LNCAP (cell line): ENCODE measurements at regions not wholly inside any gene's neighbourhood (a gene's known extent, or its start where the extent isn't known, plus 50 kb on each side); places are given as distances from the start of the nearest gene placed in this dataset.

Experiments
- TF ChIP-seq, protein P1 (sequence below): fragments of 450-650 bp; IDR thresholded peaks from 2 replicates; pipeline ENCODE4 v1.5.1; 2017; ENCODE audit warnings: mild to moderate bottlenecking

- TF ChIP-seq, protein P1, sequence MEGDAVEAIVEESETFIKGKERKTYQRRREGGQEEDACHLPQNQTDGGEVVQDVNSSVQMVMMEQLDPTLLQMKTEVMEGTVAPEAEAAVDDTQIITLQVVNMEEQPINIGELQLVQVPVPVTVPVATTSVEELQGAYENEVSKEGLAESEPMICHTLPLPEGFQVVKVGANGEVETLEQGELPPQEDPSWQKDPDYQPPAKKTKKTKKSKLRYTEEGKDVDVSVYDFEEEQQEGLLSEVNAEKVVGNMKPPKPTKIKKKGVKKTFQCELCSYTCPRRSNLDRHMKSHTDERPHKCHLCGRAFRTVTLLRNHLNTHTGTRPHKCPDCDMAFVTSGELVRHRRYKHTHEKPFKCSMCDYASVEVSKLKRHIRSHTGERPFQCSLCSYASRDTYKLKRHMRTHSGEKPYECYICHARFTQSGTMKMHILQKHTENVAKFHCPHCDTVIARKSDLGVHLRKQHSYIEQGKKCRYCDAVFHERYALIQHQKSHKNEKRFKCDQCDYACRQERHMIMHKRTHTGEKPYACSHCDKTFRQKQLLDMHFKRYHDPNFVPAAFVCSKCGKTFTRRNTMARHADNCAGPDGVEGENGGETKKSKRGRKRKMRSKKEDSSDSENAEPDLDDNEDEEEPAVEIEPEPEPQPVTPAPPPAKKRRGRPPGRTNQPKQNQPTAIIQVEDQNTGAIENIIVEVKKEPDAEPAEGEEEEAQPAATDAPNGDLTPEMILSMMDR: no peak
Measured at GRCh38 chr2:34734662-34735061, 1135.6 kb upstream of the FAM98A start.

GRCh38 chr2:34734042-34734441 lies 1134.9 kb upstream of the FAM98A start:
- TF ChIP-seq, protein P1: no peak

GRCh38 chr2:34731292-34731691 lies 1132.2 kb upstream of the FAM98A start:
- TF ChIP-seq, protein P1: no peak

DNA sequence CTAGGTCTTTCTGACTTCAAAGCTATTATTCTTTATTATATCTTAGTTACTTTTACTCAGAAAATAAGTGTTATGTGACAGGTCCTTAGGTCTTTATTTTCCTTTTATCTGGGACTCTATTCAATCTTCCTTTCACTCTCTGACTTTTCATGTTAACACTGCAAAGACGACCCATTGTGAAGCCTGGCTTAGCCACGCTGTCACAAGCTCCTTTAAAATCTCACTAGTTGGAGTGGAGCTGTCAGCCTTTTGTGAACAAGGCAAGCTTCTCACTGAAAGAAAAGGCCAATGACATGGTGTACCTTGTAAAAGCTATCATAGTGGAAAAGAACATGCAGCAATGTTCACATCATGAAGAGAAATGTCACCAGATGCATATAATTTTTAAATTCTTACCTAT lies 1130.7 kb upstream of the FAM98A start:
- TF ChIP-seq, protein P1: no peak

GRCh38 chr2:34724107-34724506 lies 1125.0 kb upstream of the FAM98A start:
- TF ChIP-seq, protein P1: no peak

DNA sequence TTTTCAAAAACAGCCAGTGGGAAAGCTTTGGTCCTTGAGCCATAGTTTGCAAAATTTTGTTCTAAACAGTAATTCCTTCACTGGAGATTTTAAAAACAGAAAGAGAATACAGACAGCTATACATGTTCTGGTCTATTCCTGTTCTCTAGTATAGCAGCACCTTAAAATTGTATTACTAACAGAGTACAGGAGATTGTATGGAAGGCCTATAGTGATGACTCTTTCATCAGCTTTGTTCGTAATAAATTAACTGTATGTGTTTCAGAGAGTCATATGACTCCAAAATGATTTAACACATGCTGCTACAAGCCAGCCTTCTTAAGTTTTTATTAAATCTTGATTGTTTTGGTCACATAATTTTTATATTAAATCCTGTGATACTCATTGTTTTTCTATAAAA lies 1124.6 kb upstream of the FAM98A start:
- TF ChIP-seq, protein P1: no peak

GRCh38 chr2:34719206-34719605 lies 1120.1 kb upstream of the FAM98A start:
- TF ChIP-seq, protein P1: no peak

GRCh38 chr2:34705551-34706247 lies 1106.6 kb upstream of the FAM98A start:
- TF ChIP-seq, protein P1: no peak
